ENCODE measurements at regions not wholly inside any gene's neighbourhood (a gene's known extent, or its start where the extent isn't known, plus 50 kb on each side); places are given as distances from the start of the nearest gene placed in this dataset.

DNA sequence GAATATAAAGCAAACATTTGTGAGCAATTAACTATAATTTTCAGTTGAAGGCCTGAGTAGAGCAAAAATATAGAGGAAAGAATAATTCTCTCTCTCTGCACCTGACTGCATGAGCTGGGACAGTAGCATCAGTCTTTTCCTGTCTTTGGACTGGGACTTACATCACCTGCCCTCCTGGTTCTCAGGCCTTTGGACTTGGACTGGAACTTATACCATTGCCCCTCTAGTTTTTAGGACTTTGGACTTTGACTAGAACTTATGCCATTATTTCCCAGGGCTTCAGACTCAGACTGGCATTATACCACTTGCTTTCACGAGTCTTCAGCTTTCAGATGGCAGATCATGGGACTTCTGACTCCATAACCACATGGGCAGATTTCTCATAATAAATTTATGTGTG, 81.0 kb upstream of the SLC25A13 start:
- DNase-seq, result no peak

- DNase-seq, result no peak
Measured at GRCh38 chr7:96401200-96401599, 79.3 kb upstream of the SLC25A13 start.

- no peak for DNase-seq
Measured at GRCh38 chr7:96400518-96400917, 78.6 kb upstream of the SLC25A13 start.

GRCh38 chr7:96400001-96400400, 78.1 kb upstream of the SLC25A13 start:
- DNase-seq, result no peak

DNA sequence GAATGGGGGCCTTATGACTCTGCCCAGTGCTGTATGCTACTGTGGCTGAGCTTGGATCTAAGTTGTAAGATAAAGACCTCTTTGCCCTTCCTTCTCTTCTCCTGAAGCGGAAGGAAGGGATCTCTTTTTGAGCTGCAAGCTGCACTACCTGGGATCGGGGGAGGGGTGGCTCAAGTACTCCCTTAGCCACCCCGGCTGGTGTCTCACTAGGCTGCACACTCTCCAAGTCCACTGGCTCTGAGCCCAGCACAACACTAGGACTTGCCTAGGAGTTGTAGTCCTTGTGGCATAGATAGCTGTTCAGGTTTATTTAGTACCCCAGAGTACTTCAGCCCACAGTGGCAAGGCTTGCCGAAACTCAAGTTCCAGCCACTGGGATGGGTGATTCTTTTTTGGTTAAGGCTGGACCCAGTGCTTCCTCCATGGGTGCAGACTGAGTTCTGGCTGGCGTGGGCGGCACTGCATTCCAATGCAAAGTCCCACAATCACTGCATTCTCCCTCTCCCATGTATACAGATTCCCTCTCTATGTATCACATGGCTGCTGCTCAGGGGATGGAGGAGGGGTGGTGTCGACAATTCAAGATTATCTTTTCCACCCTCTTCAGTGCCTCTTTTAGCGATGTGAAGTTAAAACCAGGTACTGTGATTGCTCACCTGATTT, 76.2 kb upstream of the SLC25A13 start:
- no peak for DNase-seq

DNA sequence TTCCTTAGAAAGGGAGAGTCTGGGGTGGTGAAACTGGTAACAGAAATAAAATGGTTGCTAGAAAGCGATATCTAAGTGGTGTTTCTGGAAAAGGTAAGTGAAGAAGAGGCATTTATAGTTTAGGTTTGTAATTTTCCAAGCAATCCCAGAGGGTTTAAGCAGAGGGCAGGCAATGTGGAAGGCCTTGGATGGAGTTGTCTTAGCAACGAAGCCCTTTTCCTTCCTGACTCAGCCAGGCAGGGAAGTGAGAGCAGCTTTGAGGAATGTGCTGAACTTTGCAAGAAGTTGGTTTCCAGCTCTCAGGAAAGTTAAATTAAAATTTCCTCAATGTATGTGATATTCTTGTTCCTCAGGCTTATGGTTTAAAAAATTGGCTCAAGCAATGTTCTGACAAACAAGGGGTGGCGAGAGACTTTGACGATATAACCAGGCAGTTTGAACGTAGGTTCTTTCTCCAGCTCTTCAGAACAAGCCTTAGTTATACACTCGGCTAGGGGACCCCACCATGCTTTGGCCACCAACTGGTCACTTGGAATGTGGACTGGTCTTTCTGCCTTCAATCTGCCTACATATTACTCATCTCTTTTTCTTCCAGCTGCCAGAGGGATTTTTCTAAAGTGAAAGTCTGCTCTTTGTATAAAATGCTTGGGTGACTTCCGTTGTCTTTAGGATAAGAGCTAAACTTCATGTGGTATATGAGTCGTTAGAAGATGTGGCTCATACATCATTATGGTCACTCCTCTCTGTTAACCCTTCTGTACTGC, 66.9 kb upstream of the SLC25A13 start:
- DNase-seq, result no peak

DNA sequence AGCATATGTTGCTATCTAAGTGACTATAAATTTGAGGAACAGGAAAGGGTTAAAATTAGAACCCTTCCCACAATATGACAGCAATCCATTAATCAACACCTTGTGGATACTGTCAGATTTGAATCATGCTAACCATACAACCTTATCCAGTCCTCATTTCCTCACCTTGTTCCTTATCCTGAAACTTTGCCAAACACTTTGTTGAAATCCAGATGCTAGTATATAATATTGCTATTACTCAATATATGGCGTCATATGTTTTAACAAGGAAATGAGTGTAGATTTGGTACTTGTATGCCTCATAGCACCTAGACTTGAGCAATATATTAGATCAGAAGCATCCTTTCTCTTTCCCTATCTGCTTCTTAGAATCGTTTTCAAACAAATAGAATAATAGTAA, 66.3 kb upstream of the SLC25A13 start:
- DNase-seq, result no peak

DNA sequence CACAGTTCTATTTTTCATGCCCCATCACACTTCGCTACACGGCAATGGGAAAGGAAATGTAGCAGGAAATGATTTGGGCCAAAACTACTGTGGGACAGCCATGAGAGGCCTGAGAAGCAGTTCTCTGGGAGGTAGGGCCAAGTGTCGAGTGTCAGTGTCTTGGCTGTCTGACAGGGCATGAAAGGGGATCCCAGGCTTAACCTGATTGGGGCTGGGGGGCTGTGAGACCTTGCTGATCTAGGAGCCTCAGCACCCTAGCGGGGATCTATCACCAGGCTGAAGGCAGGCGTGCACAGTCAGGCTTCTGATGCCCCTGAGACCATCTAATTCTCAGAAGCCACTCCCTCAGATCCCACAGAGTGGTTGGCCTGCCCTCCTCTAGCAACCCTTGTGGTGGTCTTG, 58.2 kb upstream of the SLC25A13 start:
- DNase-seq, result no peak

GRCh38 chr7:96377399-96377798, 55.5 kb upstream of the SLC25A13 start:
- DNase-seq, result no peak
